ENCODE measurements at regions not wholly inside any gene's neighbourhood (a gene's known extent, or its start where the extent isn't known, plus 50 kb on each side); places are given as distances from the start of the nearest gene placed in this dataset.

- Histone ChIP-seq H3K27ac (replicated peaks) (no peak overlapping the region), H3K27me3 (ENCODE audit: insufficient read depth, poor library complexity, severe bottlenecking) (no peaks in the 10 kb centered on the region), H3K4me3 (replicated peaks; ENCODE audit: insufficient read depth, low read length) (no peak overlapping the region)
- TF ChIP-seq, protein P1, sequence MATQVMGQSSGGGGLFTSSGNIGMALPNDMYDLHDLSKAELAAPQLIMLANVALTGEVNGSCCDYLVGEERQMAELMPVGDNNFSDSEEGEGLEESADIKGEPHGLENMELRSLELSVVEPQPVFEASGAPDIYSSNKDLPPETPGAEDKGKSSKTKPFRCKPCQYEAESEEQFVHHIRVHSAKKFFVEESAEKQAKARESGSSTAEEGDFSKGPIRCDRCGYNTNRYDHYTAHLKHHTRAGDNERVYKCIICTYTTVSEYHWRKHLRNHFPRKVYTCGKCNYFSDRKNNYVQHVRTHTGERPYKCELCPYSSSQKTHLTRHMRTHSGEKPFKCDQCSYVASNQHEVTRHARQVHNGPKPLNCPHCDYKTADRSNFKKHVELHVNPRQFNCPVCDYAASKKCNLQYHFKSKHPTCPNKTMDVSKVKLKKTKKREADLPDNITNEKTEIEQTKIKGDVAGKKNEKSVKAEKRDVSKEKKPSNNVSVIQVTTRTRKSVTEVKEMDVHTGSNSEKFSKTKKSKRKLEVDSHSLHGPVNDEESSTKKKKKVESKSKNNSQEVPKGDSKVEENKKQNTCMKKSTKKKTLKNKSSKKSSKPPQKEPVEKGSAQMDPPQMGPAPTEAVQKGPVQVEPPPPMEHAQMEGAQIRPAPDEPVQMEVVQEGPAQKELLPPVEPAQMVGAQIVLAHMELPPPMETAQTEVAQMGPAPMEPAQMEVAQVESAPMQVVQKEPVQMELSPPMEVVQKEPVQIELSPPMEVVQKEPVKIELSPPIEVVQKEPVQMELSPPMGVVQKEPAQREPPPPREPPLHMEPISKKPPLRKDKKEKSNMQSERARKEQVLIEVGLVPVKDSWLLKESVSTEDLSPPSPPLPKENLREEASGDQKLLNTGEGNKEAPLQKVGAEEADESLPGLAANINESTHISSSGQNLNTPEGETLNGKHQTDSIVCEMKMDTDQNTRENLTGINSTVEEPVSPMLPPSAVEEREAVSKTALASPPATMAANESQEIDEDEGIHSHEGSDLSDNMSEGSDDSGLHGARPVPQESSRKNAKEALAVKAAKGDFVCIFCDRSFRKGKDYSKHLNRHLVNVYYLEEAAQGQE (IDR thresholded peaks at IDR 0.05; ENCODE audit: insufficient replicate concordance, low read depth): no peak
- TF ChIP-seq POLR2AphosphoS5 (IDR thresholded peaks at IDR 0.05; ENCODE audit: low read depth) (no peak), SPI1 (IDR thresholded peaks at IDR 0.05; ENCODE audit: borderline replicate concordance, low read depth) (no peak), GABPA (IDR thresholded peaks at IDR 0.05; ENCODE audit: low read depth) (no peak), CTCF (IDR thresholded peaks at IDR 0.05; ENCODE audit: insufficient read depth, low read length) (no peak)
- no peak for DNase-seq (ENCODE audit: low read depth in 1 of 2, low spot score in 1 of 2)
These were observed 613.2 kb upstream of the SEL1L start for GRCh38 chr14:82146846-82147245.

- TF ChIP-seq POLR2AphosphoS5 (IDR thresholded peaks at IDR 0.05; ENCODE audit: low read depth): no peak
- TF ChIP-seq, protein P1 (IDR thresholded peaks at IDR 0.05; ENCODE audit: insufficient replicate concordance, low read depth): no peak
- Histone ChIP-seq H3K4me3 (replicated peaks; ENCODE audit: insufficient read depth, low read length) (no peak overlapping the region), H3K27me3 (ENCODE audit: insufficient read depth, poor library complexity, severe bottlenecking) (no peaks in the 10 kb centered on the region), H3K27ac (replicated peaks) (no peak overlapping the region)
- DNase-seq (ENCODE audit: low read depth in 1 of 2, low spot score in 1 of 2): no peak
These were observed 620.0 kb upstream of the SEL1L start for GRCh38 chr14:82153689-82154088.

DNA sequence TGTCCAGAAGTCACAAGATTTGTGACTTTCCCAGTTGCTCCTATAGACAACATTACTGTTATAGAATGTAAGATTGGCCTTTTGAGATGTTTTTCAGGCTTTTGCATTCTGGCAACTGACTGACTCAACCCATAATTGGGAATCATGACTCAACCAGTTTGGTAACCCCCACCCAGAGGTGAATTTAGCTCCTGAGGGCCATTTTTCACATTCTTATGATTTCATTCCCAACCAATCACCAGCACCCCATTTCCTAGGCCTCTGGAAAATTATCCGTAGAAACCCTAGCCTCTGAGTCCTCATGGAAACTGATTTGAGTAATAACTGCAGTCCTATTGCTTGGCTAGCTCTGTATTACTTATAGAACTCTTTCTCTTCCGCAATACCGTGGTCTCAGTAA is 626.0 kb upstream of the SEL1L start:
- Histone ChIP-seq H3K27ac (replicated peaks) (no peak overlapping the region), H3K27me3 (ENCODE audit: insufficient read depth, poor library complexity, severe bottlenecking) (no peaks in the 10 kb centered on the region), H3K4me3 (replicated peaks; ENCODE audit: insufficient read depth, low read length) (no peak overlapping the region)
- TF ChIP-seq CTCF (IDR thresholded peaks at IDR 0.05; ENCODE audit: insufficient read depth, low read length) (no peak), GABPA (IDR thresholded peaks at IDR 0.05; ENCODE audit: low read depth) (no peak), SPI1 (IDR thresholded peaks at IDR 0.05; ENCODE audit: borderline replicate concordance, low read depth) (no peak), POLR2AphosphoS5 (IDR thresholded peaks at IDR 0.05; ENCODE audit: low read depth) (no peak)
- TF ChIP-seq, protein P1 (IDR thresholded peaks at IDR 0.05; ENCODE audit: insufficient replicate concordance, low read depth): no peak
- DNase-seq (ENCODE audit: low read depth in 1 of 2, low spot score in 1 of 2): no peak

DNA sequence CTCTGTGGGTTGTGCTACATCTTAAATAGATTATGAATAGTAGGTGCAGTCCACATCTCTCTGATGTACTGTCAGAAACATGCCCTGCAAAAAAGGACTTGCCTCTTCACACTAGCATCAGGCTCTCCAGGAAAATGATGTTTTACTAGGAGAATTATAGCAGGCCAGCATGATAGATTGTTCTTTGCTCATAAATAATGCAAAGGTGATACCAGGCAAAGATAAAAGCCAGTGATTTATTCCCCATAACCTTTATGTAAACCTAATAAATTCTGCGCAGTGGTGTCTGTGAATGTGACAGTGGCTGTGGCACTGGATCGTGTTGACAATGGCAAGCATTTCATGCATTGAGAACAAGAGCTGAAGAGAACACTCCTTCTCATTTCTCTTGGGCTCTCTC is 646.5 kb upstream of the SEL1L start:
- no peaks in the 10 kb centered on the region for H3K27me3 ChIP-seq (ENCODE audit: insufficient read depth, poor library complexity, severe bottlenecking)
- no peak overlapping the region for H3K4me3 ChIP-seq (replicated peaks; ENCODE audit: insufficient read depth, low read length)
- H3K27ac ChIP-seq (replicated peaks): no peak overlapping the region
- TF ChIP-seq SPI1 (IDR thresholded peaks at IDR 0.05; ENCODE audit: borderline replicate concordance, low read depth) (no peak), CTCF (IDR thresholded peaks at IDR 0.05; ENCODE audit: insufficient read depth, low read length) (no peak)
- DNase-seq (ENCODE audit: low read depth in 1 of 2, low spot score in 1 of 2): no peak
